Mesothelial cell of epicardium (in vitro differentiated cells): ENCODE measurements at regions not wholly inside any gene's neighbourhood (a gene's known extent, or its start where the extent isn't known, plus 50 kb on each side); places are given as distances from the start of the nearest gene placed in this dataset.

Experiments
- DNase-seq, 2 experiments: peaks; one replicate each; pipeline ENCODE4 v3.0.0; 2021; ENCODE audit warnings: low spot score in 2 of 2; ENCODE audit not compliant: unreplicated experiment in 2 of 2
- H3K27ac Mint-ChIP-seq: 2 replicates; pipeline ENCODE4 v1.8.0; 2021; ENCODE audit warnings: mixed read lengths
- H3K27me3 Mint-ChIP-seq: 2 replicates; pipeline ENCODE4 v1.8.0; 2021; ENCODE audit warnings: low read depth, mixed read lengths
- H3K36me3 Mint-ChIP-seq: 2 replicates; pipeline ENCODE4 v1.8.0; 2021; ENCODE audit warnings: mixed read lengths
- H3K4me1 Mint-ChIP-seq: 2 replicates; pipeline ENCODE4 v1.8.0; 2021; ENCODE audit warnings: mixed read lengths
- H3K4me3 Mint-ChIP-seq: 2 replicates; pipeline ENCODE4 v1.8.0; 2021; ENCODE audit warnings: mild to moderate bottlenecking, moderate library complexity, mixed read lengths
- H3K9me3 Mint-ChIP-seq: 2 replicates; pipeline ENCODE4 v1.8.0; 2021; ENCODE audit warnings: mixed read lengths
- CTCF ChIP-seq: fragments of 200-600 bp; sonication (generic); IDR thresholded peaks from one replicate; pipeline ENCODE4 v1.5.0; 2021; ENCODE audit warnings: antibody characterized with exemption; ENCODE audit not compliant: unreplicated experiment

GRCh38 chr6:63487103-63487813 is 85.0 kb upstream of the LOC128125822 start:
- H3K4me3 Mint-ChIP-seq, result no peak overlapping the region
- H3K9me3 Mint-ChIP-seq, result no peaks in the 10 kb centered on the region
- no peak for DNase-seq
- TF ChIP-seq CTCF, result no peak
- H3K4me1 Mint-ChIP-seq, result peaks cover 5% of the 10 kb centered on the region
- H3K27ac Mint-ChIP-seq, result no peak overlapping the region
- no peaks in the 10 kb centered on the region for H3K36me3 Mint-ChIP-seq
- H3K27me3 Mint-ChIP-seq, result peaks cover 86% of the 10 kb centered on the region

GRCh38 chr6:63491119-63491518 is 81.2 kb upstream of the LOC128125822 start:
- Mint-ChIP-seq H3K9me3 (no peaks in the 10 kb centered on the region), H3K4me3 (no peak overlapping the region), H3K27ac (no peak overlapping the region), H3K27me3 (peaks cover 68% of the 10 kb centered on the region), H3K36me3 (no peaks in the 10 kb centered on the region), H3K4me1 (peaks cover 5% of the 10 kb centered on the region)
- DNase-seq, result no peak
- TF ChIP-seq CTCF, result no peak

GRCh38 chr6:63492476-63492875 is 79.8 kb upstream of the LOC128125822 start:
- Mint-ChIP-seq H3K27me3 (peaks cover 59% of the 10 kb centered on the region), H3K4me1 (peaks cover under 1% of the 10 kb centered on the region), H3K9me3 (no peaks in the 10 kb centered on the region), H3K27ac (no peak overlapping the region), H3K36me3 (no peaks in the 10 kb centered on the region), H3K4me3 (no peak overlapping the region)
- no peak for DNase-seq
- no peak for TF ChIP-seq CTCF

GRCh38 chr6:63493557-63493956 is 78.7 kb upstream of the LOC128125822 start:
- H3K4me1 Mint-ChIP-seq, result no peaks in the 10 kb centered on the region
- TF ChIP-seq CTCF, result no peak
- no peaks in the 10 kb centered on the region for H3K36me3 Mint-ChIP-seq
- H3K9me3 Mint-ChIP-seq, result no peaks in the 10 kb centered on the region
- H3K4me3 Mint-ChIP-seq, result no peak overlapping the region
- H3K27me3 Mint-ChIP-seq, result peaks cover 55% of the 10 kb centered on the region
- DNase-seq, result no peak
- no peak overlapping the region for H3K27ac Mint-ChIP-seq

- H3K4me1 Mint-ChIP-seq, result no peaks in the 10 kb centered on the region
- no peaks in the 10 kb centered on the region for H3K9me3 Mint-ChIP-seq
- peaks cover 47% of the 10 kb centered on the region for H3K27me3 Mint-ChIP-seq
- no peaks in the 10 kb centered on the region for H3K36me3 Mint-ChIP-seq
- DNase-seq, result no peak
- no peak for TF ChIP-seq CTCF
- H3K4me3 Mint-ChIP-seq, result no peak overlapping the region
- H3K27ac Mint-ChIP-seq, result no peak overlapping the region
Observed at GRCh38 chr6:63496361-63496804, 75.9 kb upstream of the LOC128125822 start.
